Smooth muscle cell (in vitro differentiated cells): ENCODE measurements at regions not wholly inside any gene's neighbourhood (a gene's known extent, or its start where the extent isn't known, plus 50 kb on each side); places are given as distances from the start of the nearest gene placed in this dataset.

Source experiments
- DNase-seq: peaks from one replicate; lab custom pipeline; 2025; ENCODE audit not compliant: unreplicated experiment; lab: John Stamatoyannopoulos, UW
- H2AFZ ChIP-seq: fragments of 200-600 bp; sonication (generic); 2 replicates; pipeline ENCODE4 v1.6.0; 2016; ENCODE audit warnings: antibody characterized with exemption, low read depth, mild to moderate bottlenecking
- H3F3A ChIP-seq: fragments of 200-600 bp; sonication (generic); 2 replicates; pipeline ENCODE4 v1.6.0; 2017; ENCODE audit warnings: antibody characterized with exemption, low read depth
- H3K27ac ChIP-seq: fragments of 200-600 bp; sonication (generic); 2 replicates; pipeline ENCODE4 v1.5.1; 2016; ENCODE audit warnings: low read depth, mild to moderate bottlenecking
- H3K27me3 ChIP-seq: fragments of 200-600 bp; sonication (generic); 2 replicates; pipeline ENCODE4 v1.6.1; 2016; ENCODE audit warnings: low read depth, mild to moderate bottlenecking
- H3K36me3 ChIP-seq: fragments of 200-600 bp; sonication (generic); 2 replicates; pipeline ENCODE4 v1.5.1; 2016; ENCODE audit warnings: low read depth
- H3K4me1 ChIP-seq: fragments of 200-600 bp; sonication (generic); 2 replicates; pipeline ENCODE4 v1.5.1; 2016; ENCODE audit warnings: low read depth
- H3K4me2 ChIP-seq: fragments of 200-600 bp; sonication (generic); 2 replicates; pipeline ENCODE4 v1.6.0; 2016; ENCODE audit warnings: mild to moderate bottlenecking
- H3K4me3 ChIP-seq: fragments of 200-600 bp; sonication (generic); 2 replicates; pipeline ENCODE4 v1.5.1; 2016; ENCODE audit warnings: mild to moderate bottlenecking
- H3K79me2 ChIP-seq: fragments of 200-600 bp; sonication (generic); 2 replicates; pipeline ENCODE4 v1.6.0; 2016; ENCODE audit warnings: low read depth, mild to moderate bottlenecking
- H3K9ac ChIP-seq: fragments of 200-600 bp; sonication (generic); 2 replicates; pipeline ENCODE4 v1.6.0; 2016; ENCODE audit warnings: low read depth
- H3K9me3 ChIP-seq: fragments of 200-600 bp; sonication (generic); replicated peaks from 2 replicates; pipeline ENCODE4 v1.5.1; 2016; ENCODE audit warnings: low read depth
- H4K20me1 ChIP-seq: fragments of 200-600 bp; sonication (generic); 2 replicates; pipeline ENCODE4 v1.6.0; 2016; ENCODE audit warnings: low read depth
- WGBS: methylation state at CpG from one replicate; pipeline ENCODE4 v1.1.7; 2016; ENCODE audit warnings: low lambda C conversion rate; 5-methylcytosine and 5-hydroxymethylcytosine counted together
- TF ChIP-seq, protein P1 (sequence below): fragments of 200-600 bp; sonication (generic); IDR thresholded peaks from 2 replicates; pipeline ENCODE4 v1.5.1; 2017; ENCODE audit warnings: borderline replicate concordance, mild to moderate bottlenecking, antibody characterized with exemption; ENCODE audit not compliant: insufficient read depth, poor library complexity, severe bottlenecking

DNA sequence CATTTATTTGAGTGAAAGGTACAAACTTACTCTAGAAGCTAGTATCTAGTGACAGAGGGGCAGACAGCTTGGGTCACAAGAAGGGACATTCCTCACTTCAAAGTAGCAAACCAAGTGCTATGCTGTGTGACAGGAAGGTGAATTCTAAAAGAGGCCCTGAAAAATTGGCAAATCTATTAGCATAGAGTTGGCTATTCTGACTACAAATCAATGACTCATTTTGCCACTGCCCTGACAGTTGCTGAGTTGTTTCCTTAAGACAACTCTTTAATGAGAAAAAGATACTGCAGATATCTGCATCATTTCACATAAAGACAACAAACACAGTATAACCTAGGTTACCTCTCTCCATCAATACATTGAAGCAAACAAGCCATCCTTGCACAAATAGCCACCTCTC lies 524.0 kb upstream of the LRRC4C start:
- H3K4me3 ChIP-seq: no peak overlapping the region
- no peaks in the 10 kb centered on the region for H3K27me3 ChIP-seq
- no peaks in the 10 kb centered on the region for H3K9me3 ChIP-seq
- no peaks in the 10 kb centered on the region for H3K4me1 ChIP-seq
- DNase-seq: no peak
- H3K79me2 ChIP-seq: no peaks in the 10 kb centered on the region
- H3K9ac ChIP-seq: no peak overlapping the region
- no peak overlapping the region for H3K27ac ChIP-seq
- no peaks in the 10 kb centered on the region for H4K20me1 ChIP-seq
- TF ChIP-seq, protein P1, sequence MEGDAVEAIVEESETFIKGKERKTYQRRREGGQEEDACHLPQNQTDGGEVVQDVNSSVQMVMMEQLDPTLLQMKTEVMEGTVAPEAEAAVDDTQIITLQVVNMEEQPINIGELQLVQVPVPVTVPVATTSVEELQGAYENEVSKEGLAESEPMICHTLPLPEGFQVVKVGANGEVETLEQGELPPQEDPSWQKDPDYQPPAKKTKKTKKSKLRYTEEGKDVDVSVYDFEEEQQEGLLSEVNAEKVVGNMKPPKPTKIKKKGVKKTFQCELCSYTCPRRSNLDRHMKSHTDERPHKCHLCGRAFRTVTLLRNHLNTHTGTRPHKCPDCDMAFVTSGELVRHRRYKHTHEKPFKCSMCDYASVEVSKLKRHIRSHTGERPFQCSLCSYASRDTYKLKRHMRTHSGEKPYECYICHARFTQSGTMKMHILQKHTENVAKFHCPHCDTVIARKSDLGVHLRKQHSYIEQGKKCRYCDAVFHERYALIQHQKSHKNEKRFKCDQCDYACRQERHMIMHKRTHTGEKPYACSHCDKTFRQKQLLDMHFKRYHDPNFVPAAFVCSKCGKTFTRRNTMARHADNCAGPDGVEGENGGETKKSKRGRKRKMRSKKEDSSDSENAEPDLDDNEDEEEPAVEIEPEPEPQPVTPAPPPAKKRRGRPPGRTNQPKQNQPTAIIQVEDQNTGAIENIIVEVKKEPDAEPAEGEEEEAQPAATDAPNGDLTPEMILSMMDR: no peak
- no peaks in the 10 kb centered on the region for H3K36me3 ChIP-seq
- H3F3A ChIP-seq: no peaks in the 10 kb centered on the region
- no peak overlapping the region for H2AFZ ChIP-seq
- H3K4me2 ChIP-seq: no peak overlapping the region

DNA sequence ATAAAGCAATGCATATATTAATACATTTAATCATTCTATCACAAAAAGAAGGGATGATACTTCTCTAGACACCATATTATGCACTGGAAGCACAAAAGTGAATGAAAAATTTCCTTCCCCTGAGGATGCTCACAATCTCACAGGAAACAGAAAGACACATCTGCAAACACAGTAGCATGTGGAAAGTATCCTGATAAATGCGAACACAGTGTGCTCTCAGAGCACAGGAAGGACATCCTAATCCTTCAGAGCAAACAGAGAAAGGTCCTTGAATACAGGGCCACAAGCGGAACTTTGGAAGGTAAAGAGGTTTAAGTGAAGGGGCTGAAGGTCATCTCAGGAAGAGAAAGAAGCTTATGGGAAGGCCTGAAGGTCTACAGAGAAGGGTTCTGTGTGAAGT lies 524.6 kb upstream of the LRRC4C start:
- no peak for DNase-seq
- 91% methylated on average over 2 of the region's 2 CpGs for WGBS
- Histone ChIP-seq H3K4me1 (no peaks in the 10 kb centered on the region), H3K4me3 (no peak overlapping the region), H3F3A (no peaks in the 10 kb centered on the region), H2AFZ (no peak overlapping the region), H3K4me2 (no peak overlapping the region), H3K36me3 (no peaks in the 10 kb centered on the region), H3K9me3 (no peaks in the 10 kb centered on the region), H3K9ac (no peak overlapping the region), H3K27me3 (no peaks in the 10 kb centered on the region), H4K20me1 (no peaks in the 10 kb centered on the region), H3K27ac (no peak overlapping the region), H3K79me2 (no peaks in the 10 kb centered on the region)
- TF ChIP-seq, protein P1: no peak

DNA sequence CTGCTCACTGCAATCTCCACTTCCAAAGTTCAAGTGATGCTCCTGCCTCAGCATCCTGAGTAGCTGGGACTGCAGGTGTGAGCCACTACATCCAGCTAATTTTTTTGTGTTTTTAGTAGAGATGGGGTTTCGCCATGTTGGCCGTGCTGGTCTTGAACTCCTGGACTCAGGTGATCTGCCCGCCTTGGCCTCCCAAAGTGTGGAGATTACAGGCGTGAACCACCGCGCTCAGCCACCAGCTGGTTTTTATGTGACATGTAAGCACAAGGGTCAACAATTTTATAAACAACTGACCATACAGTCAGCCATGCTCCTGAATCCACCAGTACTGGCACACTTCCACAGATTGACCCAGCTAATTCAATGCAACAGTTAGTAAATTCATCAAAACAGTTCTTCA lies 526.3 kb upstream of the LRRC4C start:
- Histone ChIP-seq H4K20me1 (no peaks in the 10 kb centered on the region), H3K9ac (no peak overlapping the region), H3K9me3 (no peaks in the 10 kb centered on the region), H3F3A (no peaks in the 10 kb centered on the region), H3K36me3 (no peaks in the 10 kb centered on the region), H3K79me2 (no peaks in the 10 kb centered on the region), H3K27ac (no peak overlapping the region), H3K4me1 (no peaks in the 10 kb centered on the region), H3K4me3 (no peak overlapping the region), H2AFZ (no peak overlapping the region), H3K4me2 (no peak overlapping the region), H3K27me3 (no peaks in the 10 kb centered on the region)
- WGBS: 100% methylated on average over 6 of the region's 6 CpGs
- no peak for DNase-seq
- TF ChIP-seq, protein P1: no peak

DNA sequence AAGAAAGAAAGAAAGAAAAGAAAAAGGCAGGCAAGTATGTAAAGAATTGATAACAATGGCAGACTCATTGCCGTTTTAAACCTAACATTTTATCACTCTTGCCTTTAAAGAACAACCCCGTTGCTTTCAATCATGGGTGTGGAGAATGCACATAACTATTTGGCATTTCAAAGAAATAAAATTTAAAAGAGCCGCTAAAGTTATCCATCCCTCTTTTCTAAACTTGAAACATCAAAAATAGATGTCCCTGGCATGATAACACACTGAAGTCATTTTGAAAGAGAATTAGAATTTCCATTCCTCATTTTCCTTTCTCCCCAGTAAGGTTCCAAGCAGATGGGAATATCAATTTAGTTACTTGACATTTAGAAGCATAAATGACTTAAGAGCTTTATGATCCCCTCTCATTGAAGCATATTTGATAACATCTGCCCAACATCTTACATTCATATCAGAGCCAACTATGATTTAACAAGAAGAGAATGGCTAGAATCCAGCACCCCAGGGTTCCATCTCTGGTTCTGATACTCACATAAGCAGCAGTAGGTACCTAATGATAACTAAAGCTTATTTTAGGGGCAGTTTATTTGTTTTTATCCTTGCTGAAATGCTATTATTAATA lies 529.6 kb upstream of the LRRC4C start:
- Histone ChIP-seq H3K79me2 (no peaks in the 10 kb centered on the region), H3K27me3 (no peaks in the 10 kb centered on the region), H3F3A (no peaks in the 10 kb centered on the region), H3K4me1 (no peaks in the 10 kb centered on the region), H3K4me2 (no peak overlapping the region), H3K9me3 (no peaks in the 10 kb centered on the region), H3K9ac (no peak overlapping the region), H3K27ac (no peak overlapping the region), H2AFZ (no peak overlapping the region), H3K4me3 (no peak overlapping the region), H3K36me3 (no peaks in the 10 kb centered on the region), H4K20me1 (no peaks in the 10 kb centered on the region)
- WGBS: 91% methylated on average over 3 of the region's 3 CpGs
- TF ChIP-seq, protein P1: no peak
- DNase-seq: no peak
